ENCODE measurements at regions not wholly inside any gene's neighbourhood (a gene's known extent, or its start where the extent isn't known, plus 50 kb on each side); places are given as distances from the start of the nearest gene placed in this dataset.

- TF ChIP-seq CTCF (conservative IDR thresholded peaks at IDR 0.05) (no peak), EZH2 (IDR thresholded peaks at IDR 0.05; ENCODE audit: low read depth) (no peak)
Measured at GRCh38 chr2:3082705-3083104, 294.9 kb downstream of the EIPR1 start.

Data from PC-9 (cell line).